Nephron progenitor cell (in vitro differentiated cells): ENCODE measurements at regions not wholly inside any gene's neighbourhood (a gene's known extent, or its start where the extent isn't known, plus 50 kb on each side); places are given as distances from the start of the nearest gene placed in this dataset.

Source experiments
- DNase-seq: peaks from one replicate; pipeline ENCODE4 v3.0.0; 2021
- H3K27ac Mint-ChIP-seq: 2 replicates; pipeline ENCODE4 v1.8.0; 2021; ENCODE audit warnings: mild to moderate bottlenecking, moderate library complexity, mixed read lengths
- H3K27me3 Mint-ChIP-seq: 2 replicates; pipeline ENCODE4 v1.8.0; 2021; ENCODE audit warnings: mild to moderate bottlenecking, low read depth, mixed read lengths; ENCODE audit not compliant: poor library complexity
- H3K36me3 Mint-ChIP-seq: 2 replicates; pipeline ENCODE4 v1.8.0; 2021; ENCODE audit warnings: low read depth, mixed read lengths
- H3K4me1 Mint-ChIP-seq: 2 replicates; pipeline ENCODE4 v1.8.0; 2021; ENCODE audit warnings: mixed read lengths
- H3K4me3 Mint-ChIP-seq: 2 replicates; pipeline ENCODE4 v1.8.0; 2021; ENCODE audit warnings: mild to moderate bottlenecking, moderate library complexity, mixed read lengths
- H3K9me3 Mint-ChIP-seq: 2 replicates; pipeline ENCODE4 v1.8.0; 2021; ENCODE audit warnings: mild to moderate bottlenecking, moderate library complexity, mixed read lengths
- CTCF ChIP-seq: fragments of 200-600 bp; sonication (generic); IDR thresholded peaks from 2 replicates; pipeline ENCODE4 v1.5.0; 2021; ENCODE audit warnings: antibody characterized with exemption

- DNase-seq, result no peak
- Mint-ChIP-seq H3K9me3 (peaks cover 4% of the 10 kb centered on the region), H3K4me1 (no peaks in the 10 kb centered on the region), H3K4me3 (no peak overlapping the region), H3K27me3 (no peaks in the 10 kb centered on the region), H3K27ac (no peak overlapping the region), H3K36me3 (peaks cover 5% of the 10 kb centered on the region)
- no peak for TF ChIP-seq CTCF
Observed at GRCh38 chr3:187873843-187874242, 128.6 kb upstream of the BCL6 start.

- H3K4me1 Mint-ChIP-seq, result no peaks in the 10 kb centered on the region
- no peak overlapping the region for H3K27ac Mint-ChIP-seq
- no peak overlapping the region for H3K4me3 Mint-ChIP-seq
- H3K9me3 Mint-ChIP-seq, result no peaks in the 10 kb centered on the region
- no peak for TF ChIP-seq CTCF
- no peak for DNase-seq
- no peaks in the 10 kb centered on the region for H3K27me3 Mint-ChIP-seq
- no peaks in the 10 kb centered on the region for H3K36me3 Mint-ChIP-seq
Observed at GRCh38 chr3:187875863-187876262, 130.6 kb upstream of the BCL6 start.

GRCh38 chr3:187878772-187879518 lies 133.7 kb upstream of the BCL6 start:
- Mint-ChIP-seq H3K36me3 (no peaks in the 10 kb centered on the region), H3K9me3 (no peaks in the 10 kb centered on the region), H3K27me3 (no peaks in the 10 kb centered on the region), H3K4me3 (no peak overlapping the region), H3K4me1 (no peaks in the 10 kb centered on the region), H3K27ac (no peak overlapping the region)
- no peak for DNase-seq
- TF ChIP-seq CTCF, result no peak

GRCh38 chr3:187880441-187880840 lies 135.2 kb upstream of the BCL6 start:
- no peaks in the 10 kb centered on the region for H3K36me3 Mint-ChIP-seq
- peaks cover 2% of the 10 kb centered on the region for H3K9me3 Mint-ChIP-seq
- H3K4me3 Mint-ChIP-seq, result no peak overlapping the region
- no peaks in the 10 kb centered on the region for H3K4me1 Mint-ChIP-seq
- no peak overlapping the region for H3K27ac Mint-ChIP-seq
- no peak for DNase-seq
- no peak for TF ChIP-seq CTCF
- H3K27me3 Mint-ChIP-seq, result no peaks in the 10 kb centered on the region

GRCh38 chr3:187880851-187881250 lies 135.6 kb upstream of the BCL6 start:
- no peak for DNase-seq
- no peak overlapping the region for H3K4me3 Mint-ChIP-seq
- peaks cover 6% of the 10 kb centered on the region for H3K9me3 Mint-ChIP-seq
- no peak for TF ChIP-seq CTCF
- H3K27ac Mint-ChIP-seq, result no peak overlapping the region
- no peaks in the 10 kb centered on the region for H3K36me3 Mint-ChIP-seq
- no peaks in the 10 kb centered on the region for H3K4me1 Mint-ChIP-seq
- no peaks in the 10 kb centered on the region for H3K27me3 Mint-ChIP-seq

- Mint-ChIP-seq H3K27ac (no peak overlapping the region), H3K36me3 (peaks cover 6% of the 10 kb centered on the region), H3K4me1 (peaks cover 8% of the 10 kb centered on the region), H3K27me3 (peaks cover 5% of the 10 kb centered on the region), H3K9me3 (peaks cover 27% of the 10 kb centered on the region), H3K4me3 (no peak overlapping the region)
- no peak for DNase-seq
- TF ChIP-seq CTCF, result no peak
Observed at GRCh38 chr3:187888701-187889100, 143.4 kb upstream of the BCL6 start.
